ENCODE measurements at regions not wholly inside any gene's neighbourhood (a gene's known extent, or its start where the extent isn't known, plus 50 kb on each side); places are given as distances from the start of the nearest gene placed in this dataset.

GRCh38 chr1:164051782-164052181, 507.2 kb upstream of the PBX1 start:
- TF ChIP-seq CTCF (IDR thresholded peaks at IDR 0.05), result no peak
- TF ChIP-seq ZBTB33 (IDR thresholded peaks at IDR 0.05; ENCODE audit: borderline replicate concordance, low read depth), result no peak
- no peak for TF ChIP-seq EZH2phosphoT487 (IDR thresholded peaks at IDR 0.05; ENCODE audit: borderline replicate concordance, low read depth)

Measured in SK-N-SH (cell line).